Liver (tissue), 8 donors: ENCODE measurements at regions not wholly inside any gene's neighbourhood (a gene's known extent, or its start where the extent isn't known, plus 50 kb on each side); places are given as distances from the start of the nearest gene placed in this dataset.

Source experiments
- DNase-seq: peaks from one replicate; pipeline ENCODE4 v3.0.0-alpha.2; 2017; ENCODE audit warnings: low spot score
- H3K27ac ChIP-seq, 2 donors: one replicate each; pipeline ENCODE4 v1.7.0; 2013; ENCODE audit warnings: inconsistent platforms in 2 of 2, low read length in 2 of 2, control low read depth in 1 of 2, low read depth in 1 of 2, mild to moderate bottlenecking in 1 of 2
- H3K27me3 ChIP-seq, 4 donors: one replicate each; pipeline versions ENCODE4 v1.6.1 to v1.7.0; 2013; ENCODE audit warnings: low read length in 3 of 4, inconsistent platforms in 1 of 4, mild to moderate bottlenecking in 1 of 4, moderate library complexity in 1 of 4; ENCODE audit not compliant: control insufficient read depth in 4 of 4, insufficient read depth in 4 of 4
- H3K36me3 ChIP-seq, 4 donors: one replicate each; pipeline versions ENCODE4 v1.6.1 to v1.7.0; 2013; ENCODE audit warnings: low read length in 3 of 4, mild to moderate bottlenecking in 3 of 4, low read depth in 1 of 4, moderate library complexity in 1 of 4; ENCODE audit not compliant: control insufficient read depth in 4 of 4, insufficient read depth in 3 of 4
- H3K4me1 ChIP-seq, 4 donors: one replicate each; pipeline versions ENCODE4 v1.6.1 to v1.7.0; 2013; ENCODE audit warnings: low read length in 3 of 4, mild to moderate bottlenecking in 3 of 4, moderate library complexity in 1 of 4; ENCODE audit not compliant: control insufficient read depth in 4 of 4, insufficient read depth in 4 of 4
- H3K4me3 ChIP-seq, 3 donors: one replicate each; pipeline versions ENCODE4 v1.6.1 to v1.7.0; 2013; ENCODE audit warnings: low read length in 3 of 3, control low read depth in 1 of 3, low read depth in 1 of 3, mild to moderate bottlenecking in 1 of 3
- H3K9ac ChIP-seq, 2 donors: one replicate each; pipeline ENCODE4 v1.7.0; 2013; ENCODE audit warnings: low read length in 2 of 2, mild to moderate bottlenecking in 2 of 2, moderate library complexity in 2 of 2, control low read depth in 1 of 2, low read depth in 1 of 2
- H3K9me3 ChIP-seq, 4 donors: one replicate each; pipeline versions ENCODE4 v1.6.1 to v1.7.0; 2013; ENCODE audit warnings: low read length in 3 of 4; ENCODE audit not compliant: control insufficient read depth in 4 of 4
- FOXA1 ChIP-seq: IDR thresholded peaks from 2 replicates; pipeline ENCODE4 v1.6.1; 2016; ENCODE audit warnings: antibody characterized with exemption
- HNF4A ChIP-seq, 2 donors: conservative IDR thresholded peaks; 2 replicates each; pipeline ENCODE4 v1.6.1; 2016; ENCODE audit warnings: antibody characterized with exemption in 2 of 2, mild to moderate bottlenecking in 2 of 2
- HNF4G ChIP-seq: IDR thresholded peaks from 2 replicates; pipeline ENCODE4 v1.6.1; 2016; ENCODE audit warnings: antibody characterized with exemption
- MAX ChIP-seq: IDR thresholded peaks from 2 replicates; pipeline ENCODE4 v1.6.1; 2016; ENCODE audit warnings: antibody characterized with exemption
- RAD21 ChIP-seq, 2 donors: IDR thresholded peaks; 2 replicates each; pipeline ENCODE4 v1.6.1; 2016; ENCODE audit warnings: antibody characterized with exemption in 2 of 2, mild to moderate bottlenecking in 2 of 2
- REST ChIP-seq: IDR thresholded peaks from 2 replicates; pipeline ENCODE4 v1.6.1; 2016; ENCODE audit warnings: antibody characterized with exemption, mild to moderate bottlenecking
- RXRA ChIP-seq, 2 donors: IDR thresholded peaks; 2 replicates each; pipeline ENCODE4 v1.6.1; 2017 to 2018; ENCODE audit warnings: antibody characterized with exemption in 2 of 2, mild to moderate bottlenecking in 1 of 2
- YY1 ChIP-seq: IDR thresholded peaks from 2 replicates; pipeline ENCODE4 v1.6.1; 2016; ENCODE audit warnings: antibody characterized with exemption, mild to moderate bottlenecking
- WGBS: extraction: QIAGEN DNeasy Blood & Tissue Kit; methylation state at CpG from one replicate; pipeline ENCODE4 v1.1.7; 2013; 5-methylcytosine and 5-hydroxymethylcytosine counted together
- TF ChIP-seq, protein P1 (sequence below): fragments of 150-350 bp; IDR thresholded peaks from 2 replicates; pipeline ENCODE4 v1.5.1; 2017; ENCODE audit warnings: improper control_type of control experiment, low read depth, low read length; ENCODE audit not compliant: missing input control
- TF ChIP-seq, protein P2 (sequence below): IDR thresholded peaks from 2 replicates; pipeline ENCODE4 v1.6.1; 2016; ENCODE audit warnings: antibody characterized with exemption
- donor health status: healthy.
- donor health status: healthy.
- donor health status: healthy.
- donor health status: healthy.
- donor health status: healthy.

GRCh38 chr3:83131236-83131635, 1369.8 kb upstream of the GBE1 start (continued):
- TF ChIP-seq REST (no peak), YY1 (no peak)

DNA sequence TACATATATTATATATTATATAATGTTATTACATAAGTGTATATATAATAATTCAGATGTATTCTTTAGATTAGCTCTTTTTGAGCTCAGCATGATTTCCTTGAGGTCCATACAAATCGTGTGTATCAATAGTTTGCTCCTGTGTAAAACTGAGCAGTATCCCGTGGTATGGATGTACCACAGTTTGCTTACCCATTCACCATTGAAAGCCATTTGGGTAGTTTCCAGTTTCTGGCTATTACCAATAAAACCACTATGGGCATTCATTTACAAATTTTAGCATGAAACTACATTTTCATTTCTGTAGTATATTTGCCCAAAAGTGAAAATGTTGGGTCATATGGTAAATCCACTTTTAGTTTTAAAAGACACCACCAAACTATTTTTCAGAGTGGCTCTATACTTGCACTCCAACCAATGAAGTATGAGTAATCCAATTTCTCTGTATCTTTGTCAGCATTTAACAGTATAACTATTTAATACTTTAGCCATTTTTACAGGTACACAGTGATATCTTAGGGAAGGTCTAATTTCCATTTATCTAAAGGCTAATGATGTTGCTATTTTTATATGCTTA, 1361.4 kb upstream of the GBE1 start:
- TF ChIP-seq RAD21 (IDR thresholded peaks at IDR 0.05), result no peak
- TF ChIP-seq RXRA (IDR thresholded peaks at IDR 0.05), result no peak
- no peak for TF ChIP-seq HNF4G
- TF ChIP-seq FOXA1, result no peak
- TF ChIP-seq HNF4A (conservative IDR thresholded peaks at IDR 0.05), result no peak
- TF ChIP-seq YY1, result no peak
- TF ChIP-seq, protein P1, sequence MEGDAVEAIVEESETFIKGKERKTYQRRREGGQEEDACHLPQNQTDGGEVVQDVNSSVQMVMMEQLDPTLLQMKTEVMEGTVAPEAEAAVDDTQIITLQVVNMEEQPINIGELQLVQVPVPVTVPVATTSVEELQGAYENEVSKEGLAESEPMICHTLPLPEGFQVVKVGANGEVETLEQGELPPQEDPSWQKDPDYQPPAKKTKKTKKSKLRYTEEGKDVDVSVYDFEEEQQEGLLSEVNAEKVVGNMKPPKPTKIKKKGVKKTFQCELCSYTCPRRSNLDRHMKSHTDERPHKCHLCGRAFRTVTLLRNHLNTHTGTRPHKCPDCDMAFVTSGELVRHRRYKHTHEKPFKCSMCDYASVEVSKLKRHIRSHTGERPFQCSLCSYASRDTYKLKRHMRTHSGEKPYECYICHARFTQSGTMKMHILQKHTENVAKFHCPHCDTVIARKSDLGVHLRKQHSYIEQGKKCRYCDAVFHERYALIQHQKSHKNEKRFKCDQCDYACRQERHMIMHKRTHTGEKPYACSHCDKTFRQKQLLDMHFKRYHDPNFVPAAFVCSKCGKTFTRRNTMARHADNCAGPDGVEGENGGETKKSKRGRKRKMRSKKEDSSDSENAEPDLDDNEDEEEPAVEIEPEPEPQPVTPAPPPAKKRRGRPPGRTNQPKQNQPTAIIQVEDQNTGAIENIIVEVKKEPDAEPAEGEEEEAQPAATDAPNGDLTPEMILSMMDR, result no peak

DNA sequence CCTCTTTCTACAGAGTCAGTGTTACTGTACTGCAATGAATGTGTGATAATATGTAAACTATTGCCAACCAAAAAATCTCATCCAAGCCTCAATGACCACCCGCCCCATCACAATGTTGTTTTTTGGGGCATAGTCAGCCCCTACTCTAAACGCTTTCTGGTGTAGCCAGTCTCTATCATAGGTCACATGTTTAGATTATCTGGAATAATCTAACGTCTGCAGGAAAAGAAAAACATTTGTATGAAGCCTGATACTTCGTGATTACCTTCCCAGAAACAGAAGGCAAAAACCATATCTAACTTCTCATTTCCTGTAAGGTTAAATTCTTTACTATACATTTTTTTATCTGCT, 1331.8 kb upstream of the GBE1 start:
- H3K27me3 ChIP-seq, result no peaks in the 10 kb centered on the region
- H3K4me1 ChIP-seq, result peaks cover 3 to 12% (median 7%) of the 10 kb centered on the region in 4 donors
- no peak overlapping the region for H3K4me3 ChIP-seq
- H3K36me3 ChIP-seq, result no peaks in the 10 kb centered on the region
- H3K27ac ChIP-seq, result peak overlapping the region; percentile 54 to 69
- H3K9ac ChIP-seq, result no peak overlapping the region
- no peak for DNase-seq
- TF ChIP-seq, protein P2, sequence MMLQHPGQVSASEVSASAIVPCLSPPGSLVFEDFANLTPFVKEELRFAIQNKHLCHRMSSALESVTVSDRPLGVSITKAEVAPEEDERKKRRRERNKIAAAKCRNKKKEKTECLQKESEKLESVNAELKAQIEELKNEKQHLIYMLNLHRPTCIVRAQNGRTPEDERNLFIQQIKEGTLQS, result no peak
- TF ChIP-seq RAD21 (IDR thresholded peaks at IDR 0.05), result no peak
- no peak for TF ChIP-seq REST
- no peak for TF ChIP-seq RXRA (IDR thresholded peaks at IDR 0.05)
- TF ChIP-seq MAX, result no peak
- 34% methylated on average over 4 of the region's 4 CpGs for WGBS
- H3K9me3 ChIP-seq, result no peaks in the 10 kb centered on the region

More for the DNA sequence above, 1361.4 kb upstream of the GBE1 start:
- Histone ChIP-seq H3K9me3 (no peaks in the 10 kb centered on the region), H3K4me1 (no peaks in the 10 kb centered on the region), H3K36me3 (no peaks in the 10 kb centered on the region), H3K27me3 (no peaks in the 10 kb centered on the region), H3K27ac (no peak overlapping the region), H3K9ac (no peak overlapping the region), H3K4me3 (no peak overlapping the region)
- DNase-seq, result no peak
- WGBS, result 72% methylated on average over 2 of the region's 2 CpGs
